ENCODE measurements at regions not wholly inside any gene's neighbourhood (a gene's known extent, or its start where the extent isn't known, plus 50 kb on each side); places are given as distances from the start of the nearest gene placed in this dataset.
A peak's percentile ranks its signal among the peaks of the same experiment; 100 is the strongest.

DNA sequence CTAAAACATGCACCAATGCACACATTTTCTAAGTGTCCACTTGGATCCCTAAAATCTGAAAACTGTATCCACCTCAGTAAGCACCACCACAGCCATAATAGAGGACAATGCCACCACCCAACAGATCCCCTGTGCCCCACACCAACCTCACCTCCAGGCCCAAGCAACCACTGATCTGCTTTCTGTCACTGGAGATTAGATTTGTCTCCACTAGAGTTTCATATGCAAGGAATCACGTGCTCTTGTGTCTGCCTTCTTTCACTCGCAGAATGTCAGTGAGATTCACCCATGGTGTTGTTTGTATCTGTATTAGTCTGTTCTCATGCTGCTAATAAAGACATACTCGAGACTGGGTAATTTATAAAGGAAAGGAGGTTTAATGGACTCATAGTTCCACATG lies 216.1 kb upstream of the WWC1 start:
- H3K27me3 ChIP-seq = no peaks in the 10 kb centered on the region
- DNase-seq (no peak), ATAC-seq (no peak)
- H3K9me3 ChIP-seq = no peaks in the 10 kb centered on the region
- intact Hi-C loops (cut with DNase I) = no loop called here
- no peak overlapping the region for H3K4me3 ChIP-seq
- TF ChIP-seq, protein P1, sequence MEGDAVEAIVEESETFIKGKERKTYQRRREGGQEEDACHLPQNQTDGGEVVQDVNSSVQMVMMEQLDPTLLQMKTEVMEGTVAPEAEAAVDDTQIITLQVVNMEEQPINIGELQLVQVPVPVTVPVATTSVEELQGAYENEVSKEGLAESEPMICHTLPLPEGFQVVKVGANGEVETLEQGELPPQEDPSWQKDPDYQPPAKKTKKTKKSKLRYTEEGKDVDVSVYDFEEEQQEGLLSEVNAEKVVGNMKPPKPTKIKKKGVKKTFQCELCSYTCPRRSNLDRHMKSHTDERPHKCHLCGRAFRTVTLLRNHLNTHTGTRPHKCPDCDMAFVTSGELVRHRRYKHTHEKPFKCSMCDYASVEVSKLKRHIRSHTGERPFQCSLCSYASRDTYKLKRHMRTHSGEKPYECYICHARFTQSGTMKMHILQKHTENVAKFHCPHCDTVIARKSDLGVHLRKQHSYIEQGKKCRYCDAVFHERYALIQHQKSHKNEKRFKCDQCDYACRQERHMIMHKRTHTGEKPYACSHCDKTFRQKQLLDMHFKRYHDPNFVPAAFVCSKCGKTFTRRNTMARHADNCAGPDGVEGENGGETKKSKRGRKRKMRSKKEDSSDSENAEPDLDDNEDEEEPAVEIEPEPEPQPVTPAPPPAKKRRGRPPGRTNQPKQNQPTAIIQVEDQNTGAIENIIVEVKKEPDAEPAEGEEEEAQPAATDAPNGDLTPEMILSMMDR (IDR thresholded peaks at IDR 0.05) = no peak
- no peaks in the 10 kb centered on the region for H3K36me3 ChIP-seq
- H3K27ac ChIP-seq = no peak overlapping the region
- no peaks in the 10 kb centered on the region for H3K4me1 ChIP-seq

DNA sequence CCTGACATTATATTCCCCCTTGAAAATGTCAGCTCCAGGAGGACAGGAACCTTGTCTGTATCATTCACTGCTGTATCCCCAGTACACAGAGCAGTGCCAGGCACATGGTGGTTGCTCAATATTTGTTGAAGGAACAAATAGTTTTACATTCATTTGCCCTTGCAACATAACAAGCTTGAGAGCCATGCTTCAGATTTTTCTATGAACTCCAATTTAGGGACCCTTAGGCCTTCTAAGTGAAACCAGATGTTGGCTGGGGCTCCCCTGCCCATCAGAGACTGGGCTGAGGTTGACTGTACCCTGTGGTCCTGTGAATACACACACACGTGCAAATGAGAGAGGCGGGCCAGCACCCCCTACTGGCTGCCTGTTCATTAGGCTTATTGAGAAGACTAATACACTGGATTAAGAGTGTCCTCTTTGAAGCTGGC lies 214.9 kb upstream of the WWC1 start:
- peak; percentile 75 for ATAC-seq
- H3K9me3 ChIP-seq = no peaks in the 10 kb centered on the region
- H3K4me1 ChIP-seq = no peaks in the 10 kb centered on the region
- no peak for DNase-seq
- TF ChIP-seq, protein P1 (IDR thresholded peaks at IDR 0.05) = peak; percentile 32
- H3K27me3 ChIP-seq = no peaks in the 10 kb centered on the region
- intact Hi-C loops (cut with DNase I) = no loop called here
- H3K36me3 ChIP-seq = no peaks in the 10 kb centered on the region
- no peak overlapping the region for H3K4me3 ChIP-seq
- no peak overlapping the region for H3K27ac ChIP-seq

DNA sequence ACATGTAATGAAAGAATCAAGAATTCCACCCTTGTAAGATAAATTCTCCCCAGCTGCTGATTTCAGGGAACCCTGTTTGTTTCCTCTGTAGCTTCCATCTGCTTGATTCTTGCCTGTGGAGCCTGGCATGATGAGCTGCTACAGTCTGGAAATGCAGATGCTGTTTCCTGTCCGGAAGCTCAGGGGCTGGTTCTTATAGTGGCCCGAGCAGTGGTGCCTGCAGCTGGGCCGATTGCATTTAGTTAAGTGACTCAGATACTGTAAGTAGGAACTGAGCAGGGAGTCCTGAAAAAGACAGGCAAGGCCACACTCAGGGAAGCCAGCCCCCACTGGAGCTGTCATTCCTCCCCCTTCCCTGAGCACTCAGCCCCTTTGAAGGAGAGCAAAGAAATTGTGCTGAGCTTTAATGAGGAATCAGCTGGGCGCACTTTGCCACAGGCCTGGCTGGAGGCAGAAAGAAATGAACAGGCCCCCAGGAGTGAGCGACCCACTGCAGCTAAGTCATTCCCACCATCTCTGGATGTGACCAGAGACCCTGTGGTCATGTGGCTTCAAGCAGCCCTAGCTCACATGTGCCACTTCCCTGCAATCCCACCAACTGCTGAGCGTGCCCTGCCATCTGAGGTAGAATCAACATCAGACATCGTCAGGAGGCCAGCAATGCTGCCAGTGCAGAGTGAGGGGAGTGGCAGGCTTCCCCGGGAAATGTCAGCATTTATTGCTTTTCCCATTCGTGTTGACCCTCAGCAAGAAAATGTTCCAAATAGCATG lies 206.0 kb upstream of the WWC1 start:
- TF ChIP-seq, protein P1 (IDR thresholded peaks at IDR 0.05) = no peak
- H3K36me3 ChIP-seq = no peaks in the 10 kb centered on the region
- ATAC-seq = peak; percentile 42
- no peak overlapping the region for H3K27ac ChIP-seq
- H3K27me3 ChIP-seq = no peaks in the 10 kb centered on the region
- H3K4me1 ChIP-seq = peaks cover 4% of the 10 kb centered on the region
- DNase-seq = no peak
- intact Hi-C loops (cut with DNase I) = no loop called here
- no peak overlapping the region for H3K4me3 ChIP-seq
- no peaks in the 10 kb centered on the region for H3K9me3 ChIP-seq

DNA sequence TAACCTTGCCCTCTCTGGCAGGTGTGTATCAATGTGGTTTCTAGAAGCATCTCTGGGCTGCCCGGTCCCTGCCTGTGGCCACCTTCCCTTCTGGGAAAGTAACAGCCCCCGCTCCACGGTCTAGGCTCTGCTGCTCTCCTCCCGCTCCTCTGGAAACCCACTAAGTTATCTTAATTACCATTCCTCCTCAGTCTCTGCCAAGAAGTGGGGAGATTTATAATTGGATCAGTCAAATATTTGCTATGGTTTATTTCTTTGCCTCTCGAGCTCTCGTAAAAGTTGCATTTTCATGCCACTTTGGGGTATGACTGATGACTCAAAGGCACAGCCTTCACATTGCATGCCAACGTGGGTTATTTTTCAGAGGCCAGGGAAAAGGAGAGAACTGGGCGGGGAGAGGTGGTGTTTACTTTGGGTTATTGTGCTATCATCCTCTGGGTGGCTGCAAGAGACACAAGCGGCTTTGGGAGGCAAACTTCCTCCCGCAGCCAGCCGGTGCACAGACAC lies 205.3 kb upstream of the WWC1 start:
- ATAC-seq (peak; percentile 48), DNase-seq (no peak)
- intact Hi-C loops (cut with DNase I) = no loop called here
- TF ChIP-seq, protein P1 (IDR thresholded peaks at IDR 0.05) = no peak
- Histone ChIP-seq H3K27me3 (no peaks in the 10 kb centered on the region), H3K36me3 (no peaks in the 10 kb centered on the region), H3K4me3 (no peak overlapping the region), H3K9me3 (no peaks in the 10 kb centered on the region), H3K4me1 (peaks cover 4% of the 10 kb centered on the region), H3K27ac (no peak overlapping the region)

DNA sequence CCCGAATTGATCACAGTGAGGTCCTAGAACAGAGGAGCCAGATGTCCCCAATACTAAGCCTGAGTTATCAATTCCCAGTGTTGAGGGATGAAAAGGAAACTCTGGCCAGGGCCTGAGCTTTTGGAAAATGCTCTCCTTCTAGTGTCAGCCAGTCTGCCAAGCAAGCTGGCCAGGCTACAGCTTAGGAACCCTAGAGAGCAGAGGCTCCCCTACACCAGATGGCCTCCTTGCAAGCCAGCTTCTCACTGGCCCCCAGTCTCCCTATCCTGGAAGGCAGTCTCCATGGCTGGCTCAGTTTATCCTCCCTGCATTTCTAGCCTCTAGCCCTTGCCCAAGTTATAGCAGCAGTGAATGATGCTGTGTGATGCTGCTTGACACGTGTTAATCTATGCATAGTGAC lies 204.7 kb upstream of the WWC1 start:
- peaks cover 4% of the 10 kb centered on the region for H3K4me1 ChIP-seq
- ATAC-seq (peak; percentile 28), DNase-seq (no peak)
- H3K27ac ChIP-seq = no peak overlapping the region
- TF ChIP-seq, protein P1 (IDR thresholded peaks at IDR 0.05) = no peak
- H3K36me3 ChIP-seq = no peaks in the 10 kb centered on the region
- H3K27me3 ChIP-seq = no peaks in the 10 kb centered on the region
- H3K4me3 ChIP-seq = no peak overlapping the region
- intact Hi-C loops (cut with DNase I) = no loop called here
- H3K9me3 ChIP-seq = no peaks in the 10 kb centered on the region

All from upper lobe of right lung (tissue), 1 donor.